Activated CD4-positive, CD25-positive, alpha-beta regulatory T cell treated with anti-CD3 and anti-CD28 coated beads, Interleukin-2, amount 50 U/mL, for 72 hours (primary cell): ENCODE measurements at regions not wholly inside any gene's neighbourhood (a gene's known extent, or its start where the extent isn't known, plus 50 kb on each side); places are given as distances from the start of the nearest gene placed in this dataset.

ENCODE experiments used
- DNase-seq: peaks from one replicate; pipeline ENCODE4 v3.0.0; 2021

- DNase-seq: no peak
Measured at GRCh38 chr10:108749042-108749441, 1174.3 kb downstream of the XPNPEP1 start.

- no peak for DNase-seq
Measured at GRCh38 chr10:108736111-108736510, 1187.2 kb downstream of the XPNPEP1 start.

- no peak for DNase-seq
Measured at GRCh38 chr10:108735380-108735779, 1187.9 kb downstream of the XPNPEP1 start.

GRCh38 chr10:108721874-108722273 is 1201.4 kb downstream of the XPNPEP1 start:
- DNase-seq: no peak

GRCh38 chr10:108716352-108716751 is 1207.0 kb downstream of the XPNPEP1 start:
- DNase-seq: no peak

- DNase-seq: no peak
Measured at GRCh38 chr10:108709927-108710722, 1213.2 kb downstream of the XPNPEP1 start.

- no peak for DNase-seq
Measured at GRCh38 chr10:108708363-108708762, 1214.9 kb downstream of the XPNPEP1 start.

GRCh38 chr10:108696792-108697477 is 1226.4 kb downstream of the XPNPEP1 start:
- DNase-seq: no peak

- no peak for DNase-seq
Measured at GRCh38 chr10:108691126-108691525, 1232.2 kb downstream of the XPNPEP1 start.

- DNase-seq: no peak
Measured at GRCh38 chr10:108690530-108690929, 1232.8 kb downstream of the XPNPEP1 start.

- no peak for DNase-seq
Measured at GRCh38 chr10:108689891-108690290, 1233.4 kb downstream of the XPNPEP1 start.

- DNase-seq: no peak
Measured at GRCh38 chr10:108688314-108688713, 1235.0 kb downstream of the XPNPEP1 start.

GRCh38 chr10:108685863-108686531 is 1237.3 kb downstream of the XPNPEP1 start:
- DNase-seq: no peak

GRCh38 chr10:108684431-108684830 is 1238.9 kb downstream of the XPNPEP1 start:
- no peak for DNase-seq

GRCh38 chr10:108673741-108674140 is 1249.6 kb downstream of the XPNPEP1 start:
- no peak for DNase-seq

- DNase-seq: no peak
Measured at GRCh38 chr10:108663587-108663986, 1259.7 kb downstream of the XPNPEP1 start.

GRCh38 chr10:108662975-108663374 is 1260.3 kb downstream of the XPNPEP1 start:
- DNase-seq: no peak

- no peak for DNase-seq
Measured at GRCh38 chr10:108655057-108655456, 1268.3 kb downstream of the XPNPEP1 start.

- no peak for DNase-seq
Measured at GRCh38 chr10:108653531-108653930, 1269.8 kb downstream of the XPNPEP1 start.

- no peak for DNase-seq
Measured at GRCh38 chr10:108639010-108639409, 1284.3 kb downstream of the XPNPEP1 start.

GRCh38 chr10:108638225-108638624 is 1285.1 kb downstream of the XPNPEP1 start:
- DNase-seq: no peak

- DNase-seq: no peak
Measured at GRCh38 chr10:108633046-108633445, 1290.3 kb downstream of the XPNPEP1 start.

GRCh38 chr10:108632144-108632543 is 1291.2 kb downstream of the XPNPEP1 start:
- no peak for DNase-seq

- no peak for DNase-seq
Measured at GRCh38 chr10:108631332-108631731, 1292.0 kb downstream of the XPNPEP1 start.
